ENCODE measurements at regions not wholly inside any gene's neighbourhood (a gene's known extent, or its start where the extent isn't known, plus 50 kb on each side); places are given as distances from the start of the nearest gene placed in this dataset.

DNA sequence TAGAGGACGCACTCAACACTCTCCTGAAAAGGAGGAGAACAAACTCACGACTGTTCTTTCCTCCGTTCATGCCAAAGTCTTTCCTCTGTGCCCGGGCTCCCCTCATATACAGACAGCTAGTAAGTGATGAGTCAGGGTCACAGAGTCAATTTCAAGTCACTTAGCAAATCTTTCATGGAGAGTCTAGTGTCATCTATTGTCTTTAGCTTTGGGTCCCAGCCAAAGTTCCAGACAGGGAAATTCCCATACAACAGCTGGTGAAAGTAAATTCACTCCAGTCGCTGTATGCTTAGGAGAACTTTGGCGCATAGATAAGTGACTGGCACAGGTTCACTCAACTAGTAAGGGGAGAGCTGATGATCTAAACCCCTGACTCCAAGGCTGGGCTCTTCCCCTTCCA lies 226.5 kb downstream of the MID1 start:
- TF ChIP-seq, protein P1, sequence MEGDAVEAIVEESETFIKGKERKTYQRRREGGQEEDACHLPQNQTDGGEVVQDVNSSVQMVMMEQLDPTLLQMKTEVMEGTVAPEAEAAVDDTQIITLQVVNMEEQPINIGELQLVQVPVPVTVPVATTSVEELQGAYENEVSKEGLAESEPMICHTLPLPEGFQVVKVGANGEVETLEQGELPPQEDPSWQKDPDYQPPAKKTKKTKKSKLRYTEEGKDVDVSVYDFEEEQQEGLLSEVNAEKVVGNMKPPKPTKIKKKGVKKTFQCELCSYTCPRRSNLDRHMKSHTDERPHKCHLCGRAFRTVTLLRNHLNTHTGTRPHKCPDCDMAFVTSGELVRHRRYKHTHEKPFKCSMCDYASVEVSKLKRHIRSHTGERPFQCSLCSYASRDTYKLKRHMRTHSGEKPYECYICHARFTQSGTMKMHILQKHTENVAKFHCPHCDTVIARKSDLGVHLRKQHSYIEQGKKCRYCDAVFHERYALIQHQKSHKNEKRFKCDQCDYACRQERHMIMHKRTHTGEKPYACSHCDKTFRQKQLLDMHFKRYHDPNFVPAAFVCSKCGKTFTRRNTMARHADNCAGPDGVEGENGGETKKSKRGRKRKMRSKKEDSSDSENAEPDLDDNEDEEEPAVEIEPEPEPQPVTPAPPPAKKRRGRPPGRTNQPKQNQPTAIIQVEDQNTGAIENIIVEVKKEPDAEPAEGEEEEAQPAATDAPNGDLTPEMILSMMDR (IDR thresholded peaks at IDR 0.05; ENCODE audit: insufficient read depth, low read depth, low read length) = no peak
- CTCF ChIA-PET = no interaction called here
- Histone ChIP-seq H3K4me3 (ENCODE audit: low read depth, low read length) (no peak overlapping the region), H3K27me3 (ENCODE audit: control insufficient read depth, insufficient read depth, low read length) (no peaks in the 10 kb centered on the region), H3K36me3 (ENCODE audit: control insufficient read depth, insufficient read depth, low read length) (no peaks in the 10 kb centered on the region)
- DNase-seq (ENCODE audit: low read depth) = no peak
- POLR2A ChIA-PET = no interaction called here

DNA sequence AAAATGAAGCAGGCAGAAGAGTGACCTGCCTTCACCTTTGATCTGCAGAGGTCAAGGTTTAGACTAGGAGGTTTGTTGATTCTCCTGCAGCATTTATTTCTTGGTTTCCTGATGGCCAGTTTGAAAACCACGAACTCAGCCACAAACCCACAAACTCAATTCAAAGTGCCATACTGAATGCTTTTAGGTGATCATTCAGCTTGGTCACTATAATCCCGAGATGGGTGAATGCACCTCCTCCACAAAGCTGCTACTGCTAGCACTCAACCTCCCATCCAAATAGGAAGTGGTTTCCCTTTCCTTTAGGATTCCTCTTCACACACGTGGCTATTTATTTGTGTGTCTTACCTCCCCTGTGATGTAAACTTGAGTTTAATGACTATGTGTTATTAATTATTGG lies 225.2 kb downstream of the MID1 start:
- POLR2A ChIA-PET = no interaction called here
- TF ChIP-seq, protein P1 (IDR thresholded peaks at IDR 0.05; ENCODE audit: insufficient read depth, low read depth, low read length) = no peak
- H3K27me3 ChIP-seq (ENCODE audit: control insufficient read depth, insufficient read depth, low read length) = no peaks in the 10 kb centered on the region
- no peak for DNase-seq (ENCODE audit: low read depth)
- H3K36me3 ChIP-seq (ENCODE audit: control insufficient read depth, insufficient read depth, low read length) = no peaks in the 10 kb centered on the region
- H3K4me3 ChIP-seq (ENCODE audit: low read depth, low read length) = no peak overlapping the region
- CTCF ChIA-PET = no interaction called here

Measured in BJ (cell line).